ENCODE measurements at regions not wholly inside any gene's neighbourhood (a gene's known extent, or its start where the extent isn't known, plus 50 kb on each side); places are given as distances from the start of the nearest gene placed in this dataset.

GRCh38 chr18:27688581-27688980 is 488.3 kb downstream of the CDH2 start:
- DNase-seq (ENCODE audit: low spot score) = no peak

DNA sequence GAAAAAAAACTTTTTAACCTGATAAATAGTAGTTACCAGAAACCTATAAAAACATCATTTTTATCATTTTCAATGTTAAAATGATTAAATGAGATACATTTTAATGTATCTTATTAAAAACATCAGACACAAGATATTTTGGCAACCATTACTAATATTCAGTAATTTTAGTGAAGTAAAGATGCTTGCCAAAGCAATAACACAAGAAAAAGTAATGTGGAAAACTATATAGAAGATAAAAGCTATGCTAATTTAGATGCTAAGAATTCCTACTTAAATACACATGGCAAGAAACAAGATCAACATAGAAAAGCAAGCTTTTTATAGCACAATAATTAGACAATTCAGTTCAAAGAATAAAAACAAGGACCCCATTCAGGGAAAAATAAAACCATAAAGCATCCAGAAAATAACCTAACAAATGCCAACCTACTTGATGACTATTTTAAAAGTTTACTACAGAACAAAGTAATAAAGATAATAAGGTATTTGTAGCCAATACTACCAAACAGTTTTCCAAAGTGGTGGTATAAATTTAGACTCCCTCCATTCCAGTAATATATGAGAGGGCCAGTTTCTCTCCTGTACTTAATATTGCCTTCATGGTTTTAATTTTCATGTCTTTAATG is 489.5 kb downstream of the CDH2 start:
- no peak for DNase-seq (ENCODE audit: low spot score)

DNA sequence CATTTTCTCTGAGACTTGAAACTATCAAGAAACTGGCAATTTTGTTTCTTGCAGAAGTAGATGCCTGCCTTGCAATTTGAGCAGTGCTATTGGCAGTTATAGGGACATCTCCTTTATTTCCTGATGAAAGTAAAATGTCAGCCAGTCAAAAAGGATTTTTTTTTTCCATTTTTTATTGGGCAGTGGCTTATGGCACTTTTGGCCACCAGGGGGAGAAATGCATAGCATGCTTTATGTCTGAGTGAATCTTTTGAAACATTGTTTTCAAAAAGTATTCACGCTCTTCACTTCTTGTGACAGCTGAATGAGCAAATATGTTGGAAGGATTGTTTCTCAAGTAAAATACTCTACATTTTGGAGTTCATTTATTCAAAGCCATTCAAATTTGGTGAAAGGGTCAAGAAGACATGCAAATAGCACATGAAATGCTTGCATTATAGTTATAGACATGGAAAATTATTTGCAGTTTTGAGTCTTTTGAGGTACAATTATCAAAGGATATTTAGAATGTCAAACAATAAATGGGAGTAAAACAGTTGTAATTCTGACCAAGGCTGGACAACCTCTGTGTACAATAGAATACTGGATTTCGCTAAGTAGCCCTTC is 491.0 kb downstream of the CDH2 start:
- no peak for DNase-seq (ENCODE audit: low spot score)

- DNase-seq (ENCODE audit: low spot score) = no peak
Observed at GRCh38 chr18:27685091-27685490, 491.8 kb downstream of the CDH2 start.

DNA sequence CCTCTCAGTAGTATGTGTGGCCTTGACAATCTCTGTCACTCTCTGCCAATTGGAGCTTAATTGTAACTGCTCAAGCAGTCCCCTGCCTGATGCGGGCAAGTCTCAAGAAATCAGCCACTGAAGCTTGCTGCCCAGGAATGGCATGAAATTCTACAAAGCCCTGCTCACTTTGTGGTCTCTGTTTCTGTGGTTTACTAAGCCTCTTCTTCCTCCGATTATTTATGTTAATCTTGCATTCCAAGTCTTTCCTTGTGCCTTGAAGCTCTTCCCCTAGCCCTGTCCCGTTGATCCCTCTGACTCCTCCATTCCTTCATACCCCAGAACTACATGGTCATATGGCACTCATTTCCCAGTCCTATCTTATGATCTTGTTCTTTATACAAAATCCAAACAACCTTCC is 489.3 kb upstream of the CHST9 start:
- no peak for DNase-seq (ENCODE audit: low spot score)

DNA sequence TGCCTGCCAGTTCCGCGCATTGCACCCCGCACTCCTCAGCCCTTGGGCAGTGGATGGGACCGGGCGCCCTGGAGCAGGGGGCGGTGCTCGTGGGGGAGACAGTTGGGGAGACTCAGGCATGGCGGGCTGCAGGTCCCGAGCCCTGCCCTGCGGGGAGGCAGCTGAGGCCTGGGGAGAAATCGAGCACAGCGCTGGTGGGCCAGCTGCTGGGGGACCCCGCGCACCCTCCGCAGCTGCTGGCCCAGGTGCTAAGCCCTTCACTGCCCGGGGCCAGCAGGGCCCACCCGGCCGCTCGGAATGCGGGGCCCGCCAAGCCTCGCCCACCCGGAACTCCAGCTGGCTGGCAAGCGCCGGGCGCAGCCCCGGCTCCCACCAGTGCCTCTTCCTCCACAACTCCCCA is 488.8 kb upstream of the CHST9 start:
- DNase-seq (ENCODE audit: low spot score) = no peak

DNA sequence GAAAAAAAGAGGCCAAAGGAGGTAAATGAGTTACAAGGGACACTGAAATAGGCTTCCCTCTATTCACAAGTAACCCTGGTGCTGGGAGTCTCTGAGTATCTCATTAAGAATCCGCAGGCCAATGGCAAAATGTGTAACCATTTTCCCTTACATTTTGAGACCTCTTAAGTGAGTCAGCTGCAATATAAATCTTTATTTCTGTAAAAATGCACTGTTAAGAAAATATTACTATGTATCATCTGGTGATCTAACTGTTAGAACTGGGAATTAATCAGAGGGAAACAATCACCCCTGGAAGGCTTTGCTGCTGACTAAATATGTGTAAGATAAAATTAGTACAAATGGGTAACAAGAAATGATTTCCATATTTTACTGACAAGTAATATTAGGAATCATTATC is 483.1 kb upstream of the CHST9 start:
- no peak for DNase-seq (ENCODE audit: low spot score)

- no peak for DNase-seq (ENCODE audit: low spot score)
Observed at GRCh38 chr18:27667064-27667463, 482.0 kb upstream of the CHST9 start.

GRCh38 chr18:27666016-27666415 is 480.9 kb upstream of the CHST9 start:
- no peak for DNase-seq (ENCODE audit: low spot score)

- DNase-seq (ENCODE audit: low spot score) = no peak
Observed at GRCh38 chr18:27665264-27665799, 480.2 kb upstream of the CHST9 start.

DNA sequence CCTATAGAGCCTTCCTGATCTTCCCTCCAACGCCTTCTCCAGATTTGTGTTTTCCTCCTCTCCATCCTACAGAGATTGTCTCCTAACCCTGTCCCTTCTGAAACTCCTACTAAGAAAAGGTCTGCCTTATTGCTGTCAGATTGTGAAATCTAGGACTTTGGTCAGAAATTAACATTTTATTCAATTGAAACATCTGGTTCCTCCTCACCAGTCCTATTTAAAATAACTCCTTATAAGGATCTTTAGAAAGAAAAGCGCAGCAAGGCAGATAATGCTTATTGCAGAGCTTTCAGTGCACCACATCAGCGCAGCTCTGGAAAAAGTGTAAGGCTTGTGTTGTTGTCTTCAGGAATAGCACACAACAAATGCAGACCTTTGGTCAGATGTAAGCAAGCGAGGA is 477.8 kb upstream of the CHST9 start:
- no peak for DNase-seq (ENCODE audit: low spot score)

DNA sequence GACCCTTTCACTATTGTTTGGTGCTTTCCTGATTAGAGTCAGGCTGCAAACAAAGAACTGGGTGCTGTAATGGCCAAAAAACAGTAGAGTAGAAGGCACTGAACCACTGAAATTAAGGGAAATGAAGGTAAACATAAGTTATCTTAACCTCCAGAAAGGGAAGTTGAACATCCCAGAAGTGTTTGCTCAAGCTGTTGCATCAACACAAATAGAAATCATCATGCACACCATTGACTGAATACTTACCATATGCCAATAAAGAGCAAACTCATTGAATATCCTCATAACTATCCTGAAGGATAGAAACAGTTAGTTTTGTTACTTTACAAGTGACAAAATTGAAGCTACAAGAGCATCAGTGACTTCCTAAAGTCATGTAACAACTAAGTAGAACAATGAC is 477.4 kb upstream of the CHST9 start:
- no peak for DNase-seq (ENCODE audit: low spot score)

DNA sequence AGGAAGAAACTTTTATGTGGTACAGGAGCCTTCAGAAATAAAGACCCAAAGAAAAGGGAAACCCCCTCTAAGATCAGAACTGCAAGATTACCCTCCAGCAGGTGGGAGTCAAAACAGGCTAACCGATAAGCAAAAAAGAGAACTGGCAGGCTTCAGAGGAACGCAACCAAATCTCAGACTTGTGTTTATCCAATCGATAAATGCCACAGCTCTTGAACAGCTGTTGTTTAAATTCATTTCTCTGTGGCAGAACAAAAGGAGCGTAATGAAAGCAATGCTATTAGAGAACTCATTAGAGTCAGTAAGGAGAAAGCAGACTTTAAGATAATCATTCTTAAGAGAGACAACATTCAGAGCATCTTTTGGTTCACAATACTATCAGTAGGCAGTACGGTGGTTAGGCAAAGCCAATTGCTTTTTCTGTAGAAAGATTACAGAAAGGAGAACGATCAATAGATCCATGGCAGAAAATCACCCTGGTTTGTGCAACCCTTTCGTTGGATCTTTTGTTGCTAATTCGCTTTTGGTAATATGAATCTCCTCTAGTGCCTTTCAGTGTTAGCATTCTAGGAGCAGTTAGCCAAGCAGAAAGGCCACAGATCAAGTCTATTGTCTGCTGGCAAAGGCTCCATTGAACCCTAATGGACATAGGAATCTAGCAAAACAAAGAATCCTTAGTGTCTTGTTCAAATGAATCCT is 476.4 kb upstream of the CHST9 start:
- DNase-seq (ENCODE audit: low spot score) = no peak

GRCh38 chr18:27656905-27657304 is 471.8 kb upstream of the CHST9 start:
- no peak for DNase-seq (ENCODE audit: low spot score)

GRCh38 chr18:27656167-27656778 is 471.2 kb upstream of the CHST9 start:
- no peak for DNase-seq (ENCODE audit: low spot score)

- no peak for DNase-seq (ENCODE audit: low spot score)
Observed at GRCh38 chr18:27653247-27653646, 468.1 kb upstream of the CHST9 start.

GRCh38 chr18:27652480-27653121 is 467.5 kb upstream of the CHST9 start:
- DNase-seq (ENCODE audit: low spot score) = no peak

GRCh38 chr18:27649621-27650020 is 464.5 kb upstream of the CHST9 start:
- DNase-seq (ENCODE audit: low spot score) = no peak

DNA sequence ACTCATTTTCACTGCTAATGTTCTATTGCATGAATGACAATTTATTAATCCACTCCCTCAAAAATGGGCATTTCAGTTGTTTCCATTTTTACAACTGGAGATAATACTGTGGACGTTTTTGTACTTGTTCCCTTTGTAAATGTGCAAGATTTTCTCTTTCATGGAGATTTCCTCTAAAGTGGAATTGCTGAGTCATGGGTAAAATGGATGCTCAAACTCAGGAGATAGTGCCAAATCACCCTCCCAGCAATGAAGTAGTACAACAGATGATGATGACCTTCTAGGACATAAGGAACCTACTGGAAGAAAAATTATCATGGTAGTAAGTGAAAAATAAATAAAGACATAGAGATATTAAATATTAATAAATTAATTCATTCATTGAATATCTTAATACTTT is 460.8 kb upstream of the CHST9 start:
- no peak for DNase-seq (ENCODE audit: low spot score)

DNA sequence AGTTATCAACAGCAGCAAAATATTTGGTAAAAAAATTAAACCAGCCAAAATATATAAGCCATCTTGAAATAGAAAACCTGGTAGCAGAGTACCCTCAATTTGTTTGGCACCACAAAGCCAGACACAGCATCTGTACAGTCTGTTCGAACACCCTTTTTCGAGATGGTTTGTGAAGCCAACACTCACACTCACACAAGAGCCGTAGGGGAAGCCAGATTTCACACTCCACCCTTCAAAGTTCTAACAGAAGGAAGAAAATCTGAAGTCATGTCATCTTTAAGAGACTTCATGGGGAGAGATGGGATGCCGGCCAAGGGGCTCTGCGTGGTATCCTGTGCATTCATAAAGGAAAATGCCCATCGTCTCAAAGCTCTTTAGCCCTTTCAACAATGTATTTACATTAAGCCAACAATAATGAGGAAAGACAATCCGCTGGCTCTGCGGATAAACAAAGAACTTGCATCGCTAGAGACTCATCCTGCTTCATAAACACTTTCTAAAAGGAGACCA is 451.5 kb upstream of the CHST9 start:
- no peak for DNase-seq (ENCODE audit: low spot score)

DNA sequence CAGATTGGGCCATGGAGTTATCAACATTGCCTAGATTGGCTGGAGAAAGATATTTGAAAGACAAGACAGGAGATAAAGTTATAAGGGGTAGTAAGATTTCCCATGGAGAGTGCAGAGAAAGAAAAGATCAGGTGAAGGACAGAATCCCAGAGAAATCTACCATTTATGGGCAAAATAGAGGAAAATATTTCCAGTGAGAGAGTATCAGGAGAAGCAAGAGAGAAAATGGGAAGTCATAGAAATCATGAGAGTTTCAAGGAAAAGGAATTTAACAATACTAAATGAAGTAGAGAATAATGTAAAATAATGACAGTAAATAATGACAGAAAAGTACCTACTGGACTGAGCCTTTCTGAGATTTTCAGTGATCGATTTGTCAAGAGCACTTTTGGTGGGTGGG is 447.6 kb upstream of the CHST9 start:
- DNase-seq (ENCODE audit: low spot score) = no peak

- DNase-seq (ENCODE audit: low spot score) = no peak
Observed at GRCh38 chr18:27627927-27628326, 442.8 kb upstream of the CHST9 start.

Data from CD4-positive, alpha-beta T cell treated with Interleukin-2 at 100 ng/mL for 4 hours (primary cell).